ENCODE measurements at regions not wholly inside any gene's neighbourhood (a gene's known extent, or its start where the extent isn't known, plus 50 kb on each side); places are given as distances from the start of the nearest gene placed in this dataset.
"Not testable (repeated sequence)": the region's sequence is repeated elsewhere in the genome, so short reads cannot be mapped to it uniquely, and the experiment has no call there.

DNA sequence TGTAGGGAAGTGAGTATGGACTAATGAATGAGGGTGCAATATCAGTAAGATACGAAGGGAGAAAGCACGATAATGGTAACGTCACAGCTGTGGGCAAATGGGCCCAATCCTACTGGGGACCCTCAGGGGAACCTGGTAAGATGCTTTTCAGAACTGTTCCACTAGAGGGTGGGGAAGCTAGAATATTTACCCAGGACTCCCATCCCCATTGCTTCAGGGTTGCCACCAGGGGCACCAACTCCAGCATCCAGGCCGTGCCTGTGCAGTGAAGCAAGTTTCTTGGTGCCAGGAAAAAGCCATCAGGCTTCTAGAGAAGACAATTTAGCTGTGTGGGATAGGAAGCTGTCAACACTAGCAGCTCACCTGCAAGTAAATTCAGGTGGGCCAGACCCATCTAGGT is 409.3 kb downstream of the AGTPBP1 start:
- Mint-ChIP-seq H3K27ac (no peak overlapping the region), H3K9me3 (no peaks in the 10 kb centered on the region), H3K4me3 (no peak overlapping the region), H3K27me3 (peaks cover 7% of the 10 kb centered on the region), H3K36me3 (ENCODE audit: low read depth) (no peaks in the 10 kb centered on the region), H3K4me1 (ENCODE audit: low read depth) (no peaks in the 10 kb centered on the region)
- DNase-seq = no peak
- CTCF ChIA-PET = no interaction called here
- POLR2A ChIA-PET = no interaction called here
- no peak for TF ChIP-seq CTCF (IDR thresholded peaks at IDR 0.05)
- intact Hi-C loops (cut with micrococcal nuclease) = no loop called here
- ATAC-seq = no peak

DNA sequence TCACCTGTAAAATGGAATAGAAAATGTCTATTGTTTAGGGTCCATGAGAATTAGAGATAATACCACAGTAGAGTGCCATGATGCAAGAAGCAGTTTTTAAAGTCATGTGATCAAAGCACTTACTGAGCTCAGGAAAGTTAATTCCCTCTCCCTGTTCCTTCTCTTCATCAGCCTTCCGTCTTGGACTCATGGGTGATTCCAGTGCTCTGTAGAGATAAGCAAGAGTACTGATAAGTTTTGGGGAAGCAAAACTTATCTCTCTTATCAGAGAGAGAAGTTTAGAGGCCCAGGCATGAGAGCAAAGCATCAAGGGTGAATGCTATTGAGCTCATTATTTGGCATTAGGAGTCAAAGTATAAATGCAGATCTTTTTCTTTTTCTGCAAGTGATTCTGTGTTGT is 410.1 kb downstream of the AGTPBP1 start:
- no peaks in the 10 kb centered on the region for H3K9me3 Mint-ChIP-seq
- H3K4me3 Mint-ChIP-seq = no peak overlapping the region
- ChIA-PET POLR2A (no interaction called here), CTCF (no interaction called here)
- H3K27me3 Mint-ChIP-seq = peaks cover 7% of the 10 kb centered on the region
- H3K4me1 Mint-ChIP-seq (ENCODE audit: low read depth) = no peaks in the 10 kb centered on the region
- ATAC-seq = no peak
- DNase-seq = no peak
- intact Hi-C loops (cut with micrococcal nuclease) = no loop called here
- H3K27ac Mint-ChIP-seq = no peak overlapping the region
- no peak for TF ChIP-seq CTCF (IDR thresholded peaks at IDR 0.05)
- H3K36me3 Mint-ChIP-seq (ENCODE audit: low read depth) = no peaks in the 10 kb centered on the region

DNA sequence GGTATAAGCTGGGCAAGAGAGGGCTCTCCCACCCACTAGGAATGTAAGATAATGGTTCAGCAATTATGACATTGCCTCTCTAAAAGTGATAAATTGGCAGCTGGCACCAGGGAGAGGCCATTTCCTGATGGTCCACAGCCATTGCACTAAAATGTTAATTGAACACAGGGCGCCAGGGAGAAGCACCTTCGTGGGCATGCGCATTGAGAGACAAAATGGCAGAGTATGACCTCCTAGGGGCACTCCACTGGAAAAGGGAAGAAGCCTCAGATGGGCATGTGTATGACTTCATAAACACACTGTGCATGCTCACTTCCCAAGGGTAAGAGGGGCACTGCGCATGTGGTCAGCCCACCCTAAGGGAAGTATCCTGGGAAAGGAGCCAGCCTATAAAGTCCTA is 419.2 kb downstream of the AGTPBP1 start:
- H3K27ac Mint-ChIP-seq = no peak overlapping the region
- no peaks in the 10 kb centered on the region for H3K4me1 Mint-ChIP-seq (ENCODE audit: low read depth)
- TF ChIP-seq CTCF (IDR thresholded peaks at IDR 0.05) = no peak
- no peaks in the 10 kb centered on the region for H3K36me3 Mint-ChIP-seq (ENCODE audit: low read depth)
- H3K9me3 Mint-ChIP-seq = peaks cover 5% of the 10 kb centered on the region
- DNase-seq (no peak), ATAC-seq (no peak)
- intact Hi-C loops (cut with micrococcal nuclease) = no loop called here
- peaks cover 1% of the 10 kb centered on the region for H3K27me3 Mint-ChIP-seq
- no peak overlapping the region for H3K4me3 Mint-ChIP-seq
- CTCF ChIA-PET = no interaction called here
- POLR2A ChIA-PET = no interaction called here

DNA sequence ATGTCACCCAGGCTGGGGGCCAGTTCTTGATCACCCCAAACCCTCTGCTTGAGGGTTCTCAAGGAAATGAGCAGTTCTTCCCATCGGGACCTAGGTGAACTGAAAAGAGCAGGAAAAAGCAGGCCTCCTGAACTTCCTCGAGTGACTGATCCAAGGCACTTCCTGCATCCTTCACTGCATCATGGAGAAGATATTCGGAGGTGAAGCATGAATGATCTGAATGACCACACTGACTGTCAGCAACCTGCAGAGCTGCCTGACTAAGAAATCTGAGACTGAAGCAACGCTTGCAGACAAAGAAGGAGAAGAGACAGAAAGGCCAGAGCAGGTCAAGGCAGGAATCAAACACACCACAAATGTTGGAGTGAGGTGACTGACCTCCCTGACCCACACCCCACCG is 420.2 kb downstream of the AGTPBP1 start:
- no peak for ATAC-seq
- ChIA-PET POLR2A (no interaction called here), CTCF (no interaction called here)
- no peak for DNase-seq
- Mint-ChIP-seq H3K36me3 (ENCODE audit: low read depth) (no peaks in the 10 kb centered on the region), H3K27ac (no peak overlapping the region), H3K4me1 (ENCODE audit: low read depth) (no peaks in the 10 kb centered on the region), H3K9me3 (peaks cover 5% of the 10 kb centered on the region), H3K4me3 (no peak overlapping the region), H3K27me3 (peaks cover 1% of the 10 kb centered on the region)
- intact Hi-C loops (cut with micrococcal nuclease) = no loop called here
- TF ChIP-seq CTCF (IDR thresholded peaks at IDR 0.05) = no peak

DNA sequence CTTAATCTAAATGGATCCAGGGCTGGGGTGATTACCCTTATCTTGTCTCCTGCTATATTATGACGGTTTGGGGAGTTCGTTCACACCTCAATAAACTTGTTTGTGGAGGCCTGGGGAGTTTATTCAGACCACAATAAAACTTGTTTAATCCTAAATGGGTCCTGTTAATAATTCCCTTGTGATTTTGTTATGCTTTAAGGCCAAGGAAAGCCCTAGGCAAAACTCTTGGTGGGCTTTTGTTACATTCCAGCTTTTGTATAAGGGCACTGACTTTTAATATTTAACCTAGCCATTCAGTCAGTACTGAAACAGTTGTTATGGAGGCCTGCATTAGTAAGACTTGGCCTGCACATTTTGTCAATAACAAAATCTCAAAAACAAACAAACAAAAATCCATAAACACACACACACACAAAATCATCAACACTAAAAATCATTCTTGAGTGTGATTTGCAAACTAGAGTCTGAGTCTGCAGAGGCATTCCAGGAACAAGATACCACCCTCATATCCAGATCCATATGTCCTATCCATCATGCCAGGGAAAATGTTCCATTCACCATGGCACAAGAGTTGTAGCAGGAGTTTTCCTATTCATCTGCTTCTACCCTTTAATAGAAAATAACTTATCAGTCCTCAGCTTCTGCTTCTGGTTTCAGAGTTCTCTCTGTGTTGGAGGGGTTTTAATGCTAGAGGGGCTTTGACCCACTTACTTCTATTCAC is 421.7 kb downstream of the AGTPBP1 start:
- no peak for TF ChIP-seq CTCF (IDR thresholded peaks at IDR 0.05)
- no peak overlapping the region for H3K4me3 Mint-ChIP-seq
- ChIA-PET POLR2A (interaction anchor here (0.6 kb wide), 1 partner anchor 18 kb away, joined by 3 read pairs; no protein-coding TSS in a partner anchor), CTCF (no interaction called here)
- no peak overlapping the region for H3K27ac Mint-ChIP-seq
- no peaks in the 10 kb centered on the region for H3K36me3 Mint-ChIP-seq (ENCODE audit: low read depth)
- DNase-seq (no peak), ATAC-seq (no peak)
- H3K4me1 Mint-ChIP-seq (ENCODE audit: low read depth) = no peaks in the 10 kb centered on the region
- peaks cover 2% of the 10 kb centered on the region for H3K9me3 Mint-ChIP-seq
- intact Hi-C loops (cut with micrococcal nuclease) = no loop called here
- no peaks in the 10 kb centered on the region for H3K27me3 Mint-ChIP-seq

- H3K27me3 Mint-ChIP-seq; ATAC-seq; H3K4me3 Mint-ChIP-seq; H3K9me3 Mint-ChIP-seq; H3K27ac Mint-ChIP-seq; CTCF ChIA-PET; H3K4me1 Mint-ChIP-seq (ENCODE audit: low read depth); H3K36me3 Mint-ChIP-seq (ENCODE audit: low read depth); intact Hi-C loops (cut with micrococcal nuclease); DNase-seq; POLR2A ChIA-PET: not testable (repeated sequence)
These were observed 426.2 kb downstream of the AGTPBP1 start for GRCh38 chr9:85315535-85315934.
